ENCODE measurements at regions not wholly inside any gene's neighbourhood (a gene's known extent, or its start where the extent isn't known, plus 50 kb on each side); places are given as distances from the start of the nearest gene placed in this dataset.

- no peak for DNase-seq
- no peak for ATAC-seq
- H3K27ac ChIP-seq: no peak overlapping the region
- peaks cover 0 to 21% (median 4%) of the 10 kb centered on the region in 3 donors for H3K27me3 ChIP-seq (ENCODE audit: insufficient read depth in 3 of 3, low read length in 2 of 3)
- WGBS, 3 donors: 28 to 40% (median 40%) methylated on average over 4 of the region's 4 CpGs
- H3K36me3 ChIP-seq (ENCODE audit: insufficient read depth in 1 of 2, low read depth in 1 of 2): no peaks in the 10 kb centered on the region
- no peak overlapping the region for H3K4me3 ChIP-seq
- no peak for TF ChIP-seq CTCF (IDR thresholded peaks at IDR 0.05)
- no peaks in the 10 kb centered on the region for H3K4me1 ChIP-seq
- H3K9me3 ChIP-seq: no peaks in the 10 kb centered on the region
- intact Hi-C loops (cut with DNase I): no loop called here
Measured at GRCh38 chr12:118853634-118854033, 127.7 kb upstream of the SRRM4 start.

- no peak for TF ChIP-seq CTCF (IDR thresholded peaks at IDR 0.05)
- ATAC-seq (no peak), DNase-seq (no peak)
- Histone ChIP-seq H3K4me3 (no peak overlapping the region), H3K4me1 (no peaks in the 10 kb centered on the region), H3K27me3 (ENCODE audit: insufficient read depth in 3 of 3, low read length in 2 of 3) (peaks cover 0 to 21% (median 4%) of the 10 kb centered on the region in 3 donors), H3K27ac (no peak overlapping the region), H3K36me3 (ENCODE audit: insufficient read depth in 1 of 2, low read depth in 1 of 2) (no peaks in the 10 kb centered on the region), H3K9me3 (no peaks in the 10 kb centered on the region)
- WGBS, 3 donors: 84 to 91% (median 84%) methylated on average over 2 of the region's 2 CpGs
- intact Hi-C loops (cut with DNase I): no loop called here
Measured at GRCh38 chr12:118855858-118856257, 125.5 kb upstream of the SRRM4 start.

- no peak for ATAC-seq
- 11 to 24% (median 17%) methylated on average over 3 of the region's 3 CpGs for WGBS, 3 donors
Measured at GRCh38 chr12:118866346-118866745, 115.0 kb upstream of the SRRM4 start.

GRCh38 chr12:118870551-118870950 is 110.8 kb upstream of the SRRM4 start:
- H3K9me3 ChIP-seq: no peaks in the 10 kb centered on the region
- ATAC-seq (no peak), DNase-seq (no peak)
- no peak for TF ChIP-seq CTCF (IDR thresholded peaks at IDR 0.05)
- H3K36me3 ChIP-seq (ENCODE audit: insufficient read depth in 1 of 2, low read depth in 1 of 2): no peaks in the 10 kb centered on the region
- H3K4me3 ChIP-seq: no peak overlapping the region
- H3K27ac ChIP-seq: no peak overlapping the region
- peaks cover 0 to 10% (median 0%) of the 10 kb centered on the region in 3 donors for H3K27me3 ChIP-seq (ENCODE audit: insufficient read depth in 3 of 3, low read length in 2 of 3)
- intact Hi-C loops (cut with DNase I): no loop called here
- H3K4me1 ChIP-seq: no peaks in the 10 kb centered on the region
- WGBS, 3 donors: 71 to 76% (median 72%) methylated on average over 2 of the region's 2 CpGs

More at GRCh38 chr12:118866346-118866745, 115.0 kb upstream of the SRRM4 start:
- no peak for DNase-seq
- Histone ChIP-seq H3K36me3 (ENCODE audit: insufficient read depth in 1 of 2, low read depth in 1 of 2) (no peaks in the 10 kb centered on the region), H3K4me1 (no peaks in the 10 kb centered on the region), H3K27ac (no peak overlapping the region), H3K9me3 (no peaks in the 10 kb centered on the region), H3K27me3 (ENCODE audit: insufficient read depth in 3 of 3, low read length in 2 of 3) (peaks cover 0 to 10% (median 9%) of the 10 kb centered on the region in 3 donors), H3K4me3 (no peak overlapping the region)
- intact Hi-C loops (cut with DNase I): no loop called here
- no peak for TF ChIP-seq CTCF (IDR thresholded peaks at IDR 0.05)

Data from psoas muscle (tissue), 7 donors.